Germinal center (tissue), 1 donor: ENCODE measurements at regions not wholly inside any gene's neighbourhood (a gene's known extent, or its start where the extent isn't known, plus 50 kb on each side); places are given as distances from the start of the nearest gene placed in this dataset.

Experiments used
- DNase-seq: peaks from one replicate; pipeline ENCODE4 v3.0.0; 2012; ENCODE audit warnings: mixed read lengths, low spot score

DNA sequence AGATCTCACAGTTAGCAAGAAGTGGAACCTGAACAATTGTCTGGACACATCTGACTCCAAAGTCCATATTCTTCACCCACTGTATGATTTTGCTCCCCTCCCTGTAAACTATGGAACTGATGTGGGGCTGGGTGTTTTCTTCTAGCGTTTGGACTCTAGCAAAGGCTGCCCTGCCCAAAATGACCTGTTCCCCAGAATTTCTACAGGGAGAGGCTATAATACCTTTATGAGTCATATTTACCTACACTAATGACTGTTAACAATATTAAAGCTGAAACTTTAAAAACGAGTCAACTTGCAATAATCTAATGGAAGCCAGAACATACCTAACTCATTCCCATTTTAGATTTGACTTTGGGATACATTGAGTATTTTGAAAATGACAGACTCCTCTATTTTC, 531.2 kb upstream of the CFAP20DC start:
- DNase-seq = no peak

DNA sequence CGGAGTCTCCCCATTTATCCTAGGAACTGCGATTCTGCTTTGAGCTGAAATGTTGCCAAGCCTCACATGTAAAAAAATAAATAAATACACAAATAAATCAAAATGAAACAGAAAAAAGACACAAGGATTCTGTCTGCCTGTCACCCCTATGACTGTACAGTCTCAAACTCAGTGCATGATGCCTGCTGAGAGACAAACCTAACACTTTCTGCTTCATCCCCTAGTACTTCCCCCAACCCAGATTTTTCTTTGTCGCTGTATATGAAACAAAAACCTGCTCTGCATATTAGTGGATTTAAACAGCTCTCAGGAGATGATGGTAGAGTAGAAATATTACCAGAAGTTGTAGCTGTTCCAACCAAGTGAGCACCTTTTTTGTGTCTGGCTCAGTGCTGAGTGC, 530.7 kb upstream of the CFAP20DC start:
- DNase-seq = no peak

DNA sequence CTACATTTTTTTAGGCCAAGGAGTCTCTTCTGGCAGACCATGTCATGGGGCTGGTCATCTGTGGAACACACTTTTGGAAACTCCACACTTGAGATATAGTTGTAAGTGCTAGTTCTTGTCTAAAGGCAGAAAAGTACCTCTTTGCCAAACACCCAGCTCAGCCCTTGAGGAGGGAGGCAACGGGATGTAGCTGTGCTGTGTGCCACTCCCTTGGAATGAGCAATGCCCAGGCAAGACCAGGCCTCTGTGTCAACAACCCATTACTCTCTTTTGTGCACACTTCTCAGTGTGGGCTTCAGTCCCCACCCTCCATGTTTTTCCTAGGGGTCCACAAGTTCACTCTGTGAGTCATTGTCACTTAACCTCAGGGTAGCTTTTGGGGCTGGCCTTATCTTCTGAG, 528.3 kb upstream of the CFAP20DC start:
- DNase-seq = no peak

DNA sequence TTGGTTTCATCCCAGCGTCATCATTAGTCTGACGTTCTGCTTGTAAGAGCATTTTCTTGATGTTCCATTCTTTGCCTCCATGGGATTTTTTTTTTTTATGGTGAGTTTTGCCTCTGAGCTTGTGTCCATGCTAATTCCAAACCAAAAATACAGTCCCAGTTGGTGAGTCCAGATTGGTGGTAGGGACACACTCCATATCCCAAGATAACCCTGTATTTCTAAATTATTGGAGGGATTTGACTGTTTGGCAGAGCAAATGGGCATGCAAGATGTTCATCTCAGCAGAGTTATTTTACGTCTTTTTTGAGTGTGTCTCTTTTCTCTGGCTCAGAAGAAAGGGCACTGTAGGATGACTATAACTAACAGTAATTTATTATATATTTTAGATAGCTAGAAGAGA, 526.8 kb upstream of the CFAP20DC start:
- no peak for DNase-seq

GRCh38 chr3:59575113-59576001, 525.5 kb upstream of the CFAP20DC start:
- DNase-seq = peak; percentile 76

DNA sequence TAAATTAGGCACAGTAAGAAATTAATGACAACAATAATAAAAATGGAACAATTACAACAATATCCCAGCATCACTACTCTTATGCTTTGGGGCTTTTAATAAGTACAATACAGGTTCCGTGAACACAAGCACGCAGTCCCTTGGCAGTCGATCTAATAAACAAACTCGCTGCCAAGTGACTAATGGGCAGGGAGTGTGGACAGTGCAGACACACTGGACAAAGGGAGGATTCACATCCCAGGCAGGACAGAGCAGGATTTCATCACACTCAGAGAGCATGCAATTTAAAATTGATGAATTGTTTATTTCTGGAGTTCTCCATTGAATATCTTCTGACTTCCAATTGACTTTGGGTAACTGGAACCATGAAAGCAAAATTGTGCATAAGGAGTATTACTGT, 524.1 kb upstream of the CFAP20DC start:
- no peak for DNase-seq

GRCh38 chr3:59572106-59572505, 522.3 kb upstream of the CFAP20DC start:
- no peak for DNase-seq

- no peak for DNase-seq
Observed at GRCh38 chr3:59570806-59571205, 521.0 kb upstream of the CFAP20DC start.

DNA sequence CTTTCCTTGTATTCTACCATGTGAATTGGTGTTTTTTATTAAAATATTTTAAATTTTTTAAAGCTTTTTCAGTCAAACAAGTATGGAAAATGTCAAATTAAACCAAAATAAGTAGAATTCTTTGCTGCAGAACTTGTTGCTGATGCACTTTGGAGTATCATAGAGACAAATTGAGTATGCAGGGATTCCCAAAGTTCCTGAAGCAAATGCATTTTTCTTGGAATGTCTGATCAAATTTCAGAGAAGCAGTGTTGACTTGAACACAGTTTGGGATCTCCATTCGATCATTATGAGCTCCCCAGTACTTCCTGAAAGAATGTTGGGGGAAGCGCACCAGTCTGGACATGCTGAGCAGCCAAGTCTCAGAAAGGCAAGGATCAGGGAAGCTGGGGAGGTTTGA, 517.8 kb upstream of the CFAP20DC start:
- no peak for DNase-seq

DNA sequence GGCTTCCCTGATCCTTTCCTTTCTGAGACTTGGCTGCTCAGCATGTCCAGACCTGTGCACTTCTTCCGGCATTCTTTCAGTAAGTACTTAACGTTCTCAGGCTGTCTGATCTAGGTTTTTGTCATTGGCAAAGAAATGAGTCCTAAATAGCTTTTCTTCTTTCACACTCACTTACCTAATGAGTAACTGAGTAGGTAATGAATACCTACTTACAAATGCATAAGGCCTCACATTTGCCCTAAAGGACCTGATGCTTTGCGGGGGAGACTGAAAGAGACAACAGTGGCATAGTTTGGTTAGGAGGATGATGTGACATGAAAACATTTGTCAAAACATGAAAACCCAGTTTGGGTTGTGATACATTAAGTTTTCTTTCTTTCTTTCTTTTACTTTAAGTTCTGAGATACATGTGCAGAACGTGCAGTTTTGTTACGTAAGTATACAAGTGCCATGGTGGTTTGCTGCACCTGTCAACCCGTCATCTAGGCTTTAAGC, 516.7 kb upstream of the CFAP20DC start:
- DNase-seq = no peak

GRCh38 chr3:59565125-59565524, 515.3 kb upstream of the CFAP20DC start:
- no peak for DNase-seq

DNA sequence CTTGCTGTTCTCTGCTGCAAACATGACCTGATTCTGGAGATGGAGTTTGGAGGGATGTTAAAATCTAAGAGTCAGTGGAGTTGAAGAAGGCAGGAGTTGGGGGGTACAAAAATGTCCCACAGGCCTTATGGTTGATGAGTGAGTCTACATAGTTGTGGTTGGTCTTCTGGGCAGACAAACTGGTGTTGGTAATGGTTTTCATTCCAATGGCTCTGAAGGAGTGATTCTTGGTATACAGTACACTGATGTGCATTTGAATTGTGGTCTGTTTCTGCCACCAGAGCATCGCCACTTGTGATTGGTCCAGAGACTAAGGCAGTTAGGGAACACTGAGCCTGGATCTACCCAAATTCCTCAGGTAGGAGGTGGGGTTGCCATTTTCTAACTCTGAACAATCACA, 514.1 kb upstream of the CFAP20DC start:
- no peak for DNase-seq

DNA sequence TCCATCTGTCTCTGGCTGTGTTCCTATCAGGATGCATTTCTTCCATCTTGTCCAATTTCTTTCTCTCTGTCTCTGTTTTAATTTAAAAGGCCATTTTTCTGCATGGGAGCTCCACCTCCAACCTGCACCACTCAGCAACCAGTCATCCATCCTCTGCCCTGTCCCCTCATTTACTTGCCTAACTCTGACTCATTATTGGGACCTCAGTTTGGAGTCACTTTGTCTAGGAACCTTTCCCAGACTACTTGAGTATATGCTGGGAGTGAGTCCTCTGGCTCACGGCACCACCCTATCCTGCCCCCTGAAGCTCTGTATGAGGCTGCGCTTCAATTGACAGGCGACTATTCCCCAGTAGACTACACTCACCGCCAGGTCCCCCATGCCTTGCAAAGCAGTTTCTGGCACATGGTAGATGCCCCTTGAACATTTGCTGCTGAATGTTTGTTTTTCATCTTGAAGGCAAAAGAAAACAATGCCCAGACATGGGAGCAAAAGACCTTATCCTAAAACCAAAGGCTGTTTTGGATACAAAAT, 513.3 kb upstream of the CFAP20DC start:
- no peak for DNase-seq

GRCh38 chr3:59559721-59560435, 510.1 kb upstream of the CFAP20DC start:
- DNase-seq = no peak

- DNase-seq = no peak
Observed at GRCh38 chr3:59558906-59559720, 509.3 kb upstream of the CFAP20DC start.

DNA sequence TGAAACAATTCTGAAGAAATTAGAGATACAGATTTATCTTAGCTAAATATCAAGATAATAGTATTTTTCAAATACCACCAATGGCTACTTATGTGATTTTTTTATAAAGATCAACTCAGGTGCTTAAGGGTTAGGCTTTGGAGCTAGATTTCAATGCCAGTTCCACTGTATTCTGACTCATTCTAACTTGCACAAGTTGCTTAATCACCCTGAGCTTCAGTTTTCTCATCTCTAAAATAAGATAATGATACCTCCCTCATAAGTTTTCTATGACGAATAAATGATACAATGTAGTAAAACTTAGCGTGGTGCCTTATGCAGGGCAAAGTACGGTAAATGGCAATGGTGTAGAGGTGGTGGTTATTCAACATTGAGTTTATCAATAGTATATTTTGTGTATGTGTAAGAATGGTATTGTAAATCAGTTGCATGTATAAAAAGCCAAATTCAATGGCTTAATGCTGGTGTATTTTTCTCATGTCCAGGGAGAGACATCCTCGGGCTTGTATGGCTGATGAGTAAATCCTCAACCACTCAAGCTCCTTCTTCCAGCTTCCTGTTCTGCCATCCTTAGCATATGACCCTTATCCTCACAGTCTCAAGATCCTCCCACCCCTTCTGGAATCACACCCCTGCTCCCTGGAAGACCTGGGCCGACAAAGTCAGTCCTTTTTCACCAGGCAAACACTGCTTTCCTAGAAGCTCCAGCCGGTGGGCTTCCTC, 505.9 kb upstream of the CFAP20DC start:
- DNase-seq = no peak

GRCh38 chr3:59553076-59553475, 503.3 kb upstream of the CFAP20DC start:
- no peak for DNase-seq

- DNase-seq = no peak
Observed at GRCh38 chr3:59551834-59552233, 502.0 kb upstream of the CFAP20DC start.

DNA sequence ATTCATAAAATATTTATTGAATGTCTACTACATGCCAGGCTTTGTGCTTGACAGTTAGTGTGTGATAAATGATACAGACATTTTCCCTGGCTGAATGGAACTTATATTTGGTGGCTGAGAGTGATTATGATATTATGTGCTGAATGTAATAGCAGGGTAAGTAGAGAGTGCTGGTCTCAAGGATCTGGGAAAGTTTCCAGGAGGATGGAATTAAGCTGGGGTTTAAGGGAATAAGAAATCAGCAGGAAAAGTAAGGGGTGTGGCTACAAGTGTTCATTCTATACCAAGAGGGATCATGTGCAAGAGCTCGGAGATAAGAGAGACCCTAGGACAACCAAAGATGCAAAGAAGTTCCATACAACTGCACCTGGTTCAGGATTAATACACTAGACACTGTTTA, 500.1 kb upstream of the CFAP20DC start:
- DNase-seq = no peak

GRCh38 chr3:59547874-59548273, 498.0 kb upstream of the CFAP20DC start:
- no peak for DNase-seq

GRCh38 chr3:59546522-59546921, 496.7 kb upstream of the CFAP20DC start:
- no peak for DNase-seq
